Neural cell (in vitro differentiated cells): ENCODE measurements at regions not wholly inside any gene's neighbourhood (a gene's known extent, or its start where the extent isn't known, plus 50 kb on each side); places are given as distances from the start of the nearest gene placed in this dataset.

ENCODE experiments used
- H2AFZ ChIP-seq: fragments of 200-600, 300-800 bp; sonication (generic), shearing (Covaris generic); 2 replicates; pipeline ENCODE4 v1.6.0; 2014; ENCODE audit warnings: low read depth, mild to moderate bottlenecking, antibody characterized with exemption, low read length, moderate library complexity
- H3F3A ChIP-seq: fragments of 200-600 bp; shearing (Covaris generic); 2 replicates; pipeline ENCODE4 v1.6.1; 2016; ENCODE audit warnings: mild to moderate bottlenecking, moderate library complexity, mixed read lengths, antibody characterized with exemption, low read length; ENCODE audit not compliant: insufficient read depth, poor library complexity, severe bottlenecking
- H3K27ac ChIP-seq: fragments of 200-600, 300-800 bp; sonication (generic), shearing (Covaris generic); 2 replicates; pipeline ENCODE4 v1.5.1; 2014; ENCODE audit warnings: mild to moderate bottlenecking, low read length, moderate library complexity
- H3K27me3 ChIP-seq: fragments of 300-800, 200-600 bp; sonication (generic), shearing (Covaris generic); 2 replicates; pipeline ENCODE4 v1.6.0; 2014; ENCODE audit warnings: mild to moderate bottlenecking, low read depth, low read length, moderate library complexity; ENCODE audit not compliant: insufficient read depth
- H3K36me3 ChIP-seq: fragments of 300-800, 200-600 bp; sonication (generic), shearing (Covaris generic); 2 replicates; pipeline ENCODE4 v1.5.1; 2014; ENCODE audit warnings: mild to moderate bottlenecking, antibody characterized with exemption, low read length, moderate library complexity; ENCODE audit not compliant: insufficient read depth
- H3K4me2 ChIP-seq: fragments of 300-800, 200-600 bp; sonication (generic), shearing (Covaris generic); 2 replicates; pipeline ENCODE4 v1.6.0; 2014; ENCODE audit warnings: mild to moderate bottlenecking, low read length
- H3K4me3 ChIP-seq: fragments of 300-800, 200-600 bp; sonication (generic), shearing (Covaris generic); 2 replicates; pipeline ENCODE4 v1.5.1; 2014; ENCODE audit warnings: mild to moderate bottlenecking, low read length, moderate library complexity
- H3K79me2 ChIP-seq: fragments of 200-600 bp; shearing (Covaris generic); replicated peaks from 2 replicates; pipeline ENCODE4 v1.6.0; 2014; ENCODE audit warnings: mild to moderate bottlenecking, low read length, moderate library complexity; ENCODE audit not compliant: insufficient read depth
- H3K9ac ChIP-seq: fragments of 300-800, 200-600 bp; sonication (generic), shearing (Covaris generic); 2 replicates; pipeline ENCODE4 v1.6.1; 2016; ENCODE audit warnings: mild to moderate bottlenecking, low read length, mixed read lengths
- H3K9me2 ChIP-seq: fragments of 200-600 bp; shearing (Covaris generic); 2 replicates; pipeline ENCODE4 v1.6.1; 2016; ENCODE audit warnings: mild to moderate bottlenecking, low read length, mixed read lengths; ENCODE audit not compliant: insufficient read depth
- H3K9me3 ChIP-seq: fragments of 200-600, 300-800 bp; sonication (generic), shearing (Covaris generic); 2 replicates; pipeline ENCODE4 v1.6.1; 2016; ENCODE audit warnings: mild to moderate bottlenecking, mixed run types, low read length, moderate library complexity, mixed read lengths
- H4K20me1 ChIP-seq: fragments of 200-600 bp; shearing (Covaris generic); 2 replicates; pipeline ENCODE4 v1.6.1; 2016; ENCODE audit warnings: mild to moderate bottlenecking, mixed run types; ENCODE audit not compliant: insufficient read depth
- EP300 ChIP-seq: fragments of 450-650 bp; conservative IDR thresholded peaks from 2 replicates; pipeline ENCODE4 v1.6.1; 2014; ENCODE audit warnings: antibody characterized with exemption, mild to moderate bottlenecking, moderate library complexity; ENCODE audit not compliant: poor library complexity, severe bottlenecking
- EZH2 ChIP-seq: fragments of 200-600, 300-800 bp; shearing (Covaris generic), sonication (generic); IDR thresholded peaks from 2 replicates; pipeline ENCODE4 v1.6.1; 2014; ENCODE audit warnings: antibody characterized with exemption, low read length, borderline replicate concordance, mild to moderate bottlenecking; ENCODE audit not compliant: insufficient read depth, poor library complexity, severe bottlenecking
- MXI1 ChIP-seq: fragments of 450-650 bp; conservative IDR thresholded peaks from 2 replicates; pipeline ENCODE4 v1.6.1; 2014; ENCODE audit warnings: antibody characterized with exemption, mild to moderate bottlenecking; ENCODE audit not compliant: poor library complexity, severe bottlenecking
- POLR2AphosphoS5 ChIP-seq: IDR thresholded peaks from 2 replicates; pipeline ENCODE4 v1.6.1; 2012
- RAD21 ChIP-seq: fragments of 450-650 bp; conservative IDR thresholded peaks from 2 replicates; pipeline ENCODE4 v1.6.1; 2014; ENCODE audit warnings: antibody characterized with exemption, mild to moderate bottlenecking, moderate library complexity
- SMC3 ChIP-seq: fragments of 450-650 bp; conservative IDR thresholded peaks from 2 replicates; pipeline ENCODE4 v1.6.1; 2014; ENCODE audit warnings: antibody characterized with exemption, mild to moderate bottlenecking, moderate library complexity; ENCODE audit not compliant: poor library complexity
- TAF1 ChIP-seq: IDR thresholded peaks from 2 replicates; pipeline ENCODE4 v1.6.1; 2012; ENCODE audit warnings: low read depth
- TF ChIP-seq, protein P1 (sequence below): fragments of 450-650 bp; IDR thresholded peaks from 2 replicates; pipeline ENCODE4 v1.5.1; 2014; ENCODE audit warnings: antibody characterized with exemption, mild to moderate bottlenecking, moderate library complexity; ENCODE audit not compliant: poor library complexity, severe bottlenecking
- TF ChIP-seq, protein P2 (sequence below): IDR thresholded peaks from 2 replicates; pipeline ENCODE4 v1.6.1; 2012; ENCODE audit warnings: borderline replicate concordance

GRCh38 chr6:167470836-167471547 is 146.1 kb downstream of the TTLL2 start:
- no peak overlapping the region for H2AFZ ChIP-seq
- H3K36me3 ChIP-seq = no peaks in the 10 kb centered on the region
- H3F3A ChIP-seq = no peaks in the 10 kb centered on the region
- H3K9me3 ChIP-seq = no peaks in the 10 kb centered on the region
- no peaks in the 10 kb centered on the region for H3K9me2 ChIP-seq
- no peak overlapping the region for H3K4me2 ChIP-seq
- no peaks in the 10 kb centered on the region for H3K79me2 ChIP-seq
- no peaks in the 10 kb centered on the region for H4K20me1 ChIP-seq
- no peak overlapping the region for H3K9ac ChIP-seq
- no peak overlapping the region for H3K27ac ChIP-seq
- H3K27me3 ChIP-seq = no peaks in the 10 kb centered on the region
- no peak overlapping the region for H3K4me3 ChIP-seq
- TF ChIP-seq, protein P1, sequence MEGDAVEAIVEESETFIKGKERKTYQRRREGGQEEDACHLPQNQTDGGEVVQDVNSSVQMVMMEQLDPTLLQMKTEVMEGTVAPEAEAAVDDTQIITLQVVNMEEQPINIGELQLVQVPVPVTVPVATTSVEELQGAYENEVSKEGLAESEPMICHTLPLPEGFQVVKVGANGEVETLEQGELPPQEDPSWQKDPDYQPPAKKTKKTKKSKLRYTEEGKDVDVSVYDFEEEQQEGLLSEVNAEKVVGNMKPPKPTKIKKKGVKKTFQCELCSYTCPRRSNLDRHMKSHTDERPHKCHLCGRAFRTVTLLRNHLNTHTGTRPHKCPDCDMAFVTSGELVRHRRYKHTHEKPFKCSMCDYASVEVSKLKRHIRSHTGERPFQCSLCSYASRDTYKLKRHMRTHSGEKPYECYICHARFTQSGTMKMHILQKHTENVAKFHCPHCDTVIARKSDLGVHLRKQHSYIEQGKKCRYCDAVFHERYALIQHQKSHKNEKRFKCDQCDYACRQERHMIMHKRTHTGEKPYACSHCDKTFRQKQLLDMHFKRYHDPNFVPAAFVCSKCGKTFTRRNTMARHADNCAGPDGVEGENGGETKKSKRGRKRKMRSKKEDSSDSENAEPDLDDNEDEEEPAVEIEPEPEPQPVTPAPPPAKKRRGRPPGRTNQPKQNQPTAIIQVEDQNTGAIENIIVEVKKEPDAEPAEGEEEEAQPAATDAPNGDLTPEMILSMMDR = no peak
- no peak for TF ChIP-seq MXI1
- TF ChIP-seq, protein P2, sequence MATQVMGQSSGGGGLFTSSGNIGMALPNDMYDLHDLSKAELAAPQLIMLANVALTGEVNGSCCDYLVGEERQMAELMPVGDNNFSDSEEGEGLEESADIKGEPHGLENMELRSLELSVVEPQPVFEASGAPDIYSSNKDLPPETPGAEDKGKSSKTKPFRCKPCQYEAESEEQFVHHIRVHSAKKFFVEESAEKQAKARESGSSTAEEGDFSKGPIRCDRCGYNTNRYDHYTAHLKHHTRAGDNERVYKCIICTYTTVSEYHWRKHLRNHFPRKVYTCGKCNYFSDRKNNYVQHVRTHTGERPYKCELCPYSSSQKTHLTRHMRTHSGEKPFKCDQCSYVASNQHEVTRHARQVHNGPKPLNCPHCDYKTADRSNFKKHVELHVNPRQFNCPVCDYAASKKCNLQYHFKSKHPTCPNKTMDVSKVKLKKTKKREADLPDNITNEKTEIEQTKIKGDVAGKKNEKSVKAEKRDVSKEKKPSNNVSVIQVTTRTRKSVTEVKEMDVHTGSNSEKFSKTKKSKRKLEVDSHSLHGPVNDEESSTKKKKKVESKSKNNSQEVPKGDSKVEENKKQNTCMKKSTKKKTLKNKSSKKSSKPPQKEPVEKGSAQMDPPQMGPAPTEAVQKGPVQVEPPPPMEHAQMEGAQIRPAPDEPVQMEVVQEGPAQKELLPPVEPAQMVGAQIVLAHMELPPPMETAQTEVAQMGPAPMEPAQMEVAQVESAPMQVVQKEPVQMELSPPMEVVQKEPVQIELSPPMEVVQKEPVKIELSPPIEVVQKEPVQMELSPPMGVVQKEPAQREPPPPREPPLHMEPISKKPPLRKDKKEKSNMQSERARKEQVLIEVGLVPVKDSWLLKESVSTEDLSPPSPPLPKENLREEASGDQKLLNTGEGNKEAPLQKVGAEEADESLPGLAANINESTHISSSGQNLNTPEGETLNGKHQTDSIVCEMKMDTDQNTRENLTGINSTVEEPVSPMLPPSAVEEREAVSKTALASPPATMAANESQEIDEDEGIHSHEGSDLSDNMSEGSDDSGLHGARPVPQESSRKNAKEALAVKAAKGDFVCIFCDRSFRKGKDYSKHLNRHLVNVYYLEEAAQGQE = no peak
- TF ChIP-seq TAF1 = no peak
- TF ChIP-seq EZH2 = no peak
- TF ChIP-seq POLR2AphosphoS5 = no peak
- no peak for TF ChIP-seq RAD21
- no peak for TF ChIP-seq SMC3
- no peak for TF ChIP-seq EP300

- TF ChIP-seq RAD21 (no peak), SMC3 (no peak), TAF1 (no peak), POLR2AphosphoS5 (no peak), EP300 (no peak), EZH2 (no peak), MXI1 (no peak)
- TF ChIP-seq, protein P2 = no peak
- TF ChIP-seq, protein P1 = no peak
- H4K20me1 ChIP-seq = no peaks in the 10 kb centered on the region
- H3K27ac ChIP-seq = peak overlapping the region; percentile 64
- no peaks in the 10 kb centered on the region for H3K9me3 ChIP-seq
- H3K9me2 ChIP-seq = no peaks in the 10 kb centered on the region
- no peak overlapping the region for H3K9ac ChIP-seq
- no peak overlapping the region for H3K4me2 ChIP-seq
- no peaks in the 10 kb centered on the region for H3K79me2 ChIP-seq
- no peak overlapping the region for H2AFZ ChIP-seq
- no peaks in the 10 kb centered on the region for H3K27me3 ChIP-seq
- H3F3A ChIP-seq = no peaks in the 10 kb centered on the region
- H3K36me3 ChIP-seq = no peaks in the 10 kb centered on the region
- no peak overlapping the region for H3K4me3 ChIP-seq
These were observed 146.7 kb downstream of the TTLL2 start for GRCh38 chr6:167471548-167471930.
